ENCODE measurements at regions not wholly inside any gene's neighbourhood (a gene's known extent, or its start where the extent isn't known, plus 50 kb on each side); places are given as distances from the start of the nearest gene placed in this dataset.

DNA sequence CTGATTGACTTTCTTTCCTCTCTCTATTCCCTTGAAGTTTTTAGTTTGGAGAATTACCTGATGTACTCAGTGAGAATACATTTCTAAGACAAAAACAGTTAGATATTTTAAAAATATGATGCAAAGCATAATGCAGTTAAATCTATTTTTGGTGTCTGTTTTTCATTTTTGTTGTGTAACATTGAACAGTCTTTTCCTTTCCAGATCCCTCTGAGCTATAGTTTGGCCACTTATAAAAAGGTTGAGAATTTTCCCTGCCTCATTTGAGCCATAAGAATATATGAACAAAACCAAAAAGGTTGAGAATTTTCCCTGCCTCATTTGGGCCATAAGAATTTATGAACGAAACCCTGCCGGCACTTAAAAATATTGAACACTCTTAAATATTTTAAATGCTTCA, 57.0 kb upstream of the IPO5 start:
- in situ Hi-C loops (cut with MboI; ENCODE audit: low sequenced_read_pairs), result no loop called here

DNA sequence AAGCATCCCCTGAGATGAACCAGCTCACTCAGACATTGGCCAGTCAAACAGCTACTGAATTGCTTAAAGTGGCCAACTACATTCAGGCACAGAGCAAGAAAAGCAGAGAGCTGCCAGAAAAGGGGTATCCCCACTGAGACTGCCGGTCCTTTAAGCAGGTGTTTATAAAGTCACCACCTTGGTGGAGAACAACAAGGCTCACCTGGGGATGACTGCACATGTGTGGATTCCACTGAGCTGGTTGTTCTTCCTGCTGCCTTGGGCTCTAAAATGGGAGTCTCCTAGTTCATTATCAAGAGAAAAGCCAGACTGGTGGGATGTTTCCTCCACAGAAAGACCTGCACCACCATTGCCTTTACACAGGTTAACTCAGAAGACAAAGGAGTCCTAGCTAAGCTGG, 51.8 kb upstream of the IPO5 start:
- in situ Hi-C loops (cut with MboI; ENCODE audit: low sequenced_read_pairs), result no loop called here

Measured in HL-60/S4 treated with retinoic acid at 250 ng/mL for 4 days and 3 days (cell line).